OCI-LY1 (cell line): ENCODE measurements at regions not wholly inside any gene's neighbourhood (a gene's known extent, or its start where the extent isn't known, plus 50 kb on each side); places are given as distances from the start of the nearest gene placed in this dataset.

Source experiments
- H2AFZ ChIP-seq: fragments of 200-600 bp; sonication (generic), shearing (Covaris generic); 2 replicates; pipeline ENCODE4 v1.6.0; 2014; ENCODE audit warnings: antibody characterized with exemption, mild to moderate bottlenecking, low read length
- H3F3A ChIP-seq: fragments of 200-600 bp; sonication (generic), shearing (Covaris generic); 2 replicates; pipeline ENCODE4 v1.6.0; 2014; ENCODE audit warnings: mild to moderate bottlenecking, antibody characterized with exemption, low read length, moderate library complexity; ENCODE audit not compliant: insufficient read depth
- H3K27ac ChIP-seq: fragments of 200-600 bp; sonication (generic); 2 replicates; pipeline ENCODE4 v1.5.1; 2014; ENCODE audit warnings: low read length, mixed run types, mild to moderate bottlenecking, low read depth; ENCODE audit not compliant: poor library complexity, severe bottlenecking
- H3K27me3 ChIP-seq: fragments of 200-600 bp; sonication (generic); 2 replicates; pipeline ENCODE4 v1.6.0; 2014; ENCODE audit warnings: antibody characterized with exemption, mild to moderate bottlenecking, low read length, moderate library complexity; ENCODE audit not compliant: insufficient read depth
- H3K36me3 ChIP-seq: fragments of 200-600 bp; sonication (generic); 2 replicates; pipeline ENCODE4 v1.6.1; 2014; ENCODE audit warnings: mild to moderate bottlenecking, antibody characterized with exemption, low read length, moderate library complexity, mixed read lengths; ENCODE audit not compliant: insufficient read depth
- H3K4me1 ChIP-seq: fragments of 200-600 bp; sonication (generic); 2 replicates; pipeline ENCODE4 v1.5.1; 2014; ENCODE audit warnings: mild to moderate bottlenecking, low read length, moderate library complexity; ENCODE audit not compliant: insufficient read depth, severe bottlenecking
- H3K4me2 ChIP-seq: fragments of 200-600 bp; sonication (generic), shearing (Covaris generic); 2 replicates; pipeline ENCODE4 v1.6.1; 2014; ENCODE audit warnings: low read length
- H3K4me3 ChIP-seq: fragments of 200-600 bp; sonication (generic); 2 replicates; pipeline ENCODE4 v1.5.1; 2014; ENCODE audit warnings: low read length, low read depth, mild to moderate bottlenecking, mixed read lengths; ENCODE audit not compliant: poor library complexity, severe bottlenecking
- H3K79me2 ChIP-seq: fragments of 200-600 bp; shearing (Covaris generic); 2 replicates; pipeline ENCODE4 v1.6.1; 2016; ENCODE audit warnings: mixed run types, low read length, mixed read lengths; ENCODE audit not compliant: insufficient read depth
- H3K9ac ChIP-seq: fragments of 200-600 bp; sonication (generic), shearing (Covaris generic); 2 replicates; pipeline ENCODE4 v1.6.1; 2014; ENCODE audit warnings: mild to moderate bottlenecking, low read length, mixed read lengths
- H3K9me2 ChIP-seq: fragments of 200-600 bp; sonication (generic), shearing (Covaris generic); 2 replicates; pipeline ENCODE4 v1.6.1; 2014; ENCODE audit warnings: low read depth, mild to moderate bottlenecking, low read length, mixed read lengths
- H3K9me3 ChIP-seq: fragments of 200-600 bp; shearing (Covaris generic); 2 replicates; pipeline ENCODE4 v1.6.1; 2014; ENCODE audit warnings: low read length, mixed read lengths
- H4K20me1 ChIP-seq: fragments of 200-600 bp; sonication (generic), shearing (Covaris generic); 2 replicates; pipeline ENCODE4 v1.6.0; 2016; ENCODE audit warnings: mild to moderate bottlenecking, low read length; ENCODE audit not compliant: insufficient read depth
- EZH2 ChIP-seq: fragments of 200-600 bp; sonication (generic), shearing (Covaris generic); IDR thresholded peaks from 2 replicates; pipeline ENCODE4 v1.8.0; 2017; ENCODE audit warnings: borderline replicate concordance, mixed run types, mild to moderate bottlenecking, antibody characterized with exemption, low read length, moderate library complexity, mixed read lengths
- TF ChIP-seq, protein P1 (sequence below): fragments of 200-600 bp; sonication (generic), shearing (Covaris generic); IDR thresholded peaks from 2 replicates; pipeline ENCODE4 v1.5.1; 2017; ENCODE audit warnings: mild to moderate bottlenecking, antibody characterized with exemption, low read length, moderate library complexity, mixed read lengths

DNA sequence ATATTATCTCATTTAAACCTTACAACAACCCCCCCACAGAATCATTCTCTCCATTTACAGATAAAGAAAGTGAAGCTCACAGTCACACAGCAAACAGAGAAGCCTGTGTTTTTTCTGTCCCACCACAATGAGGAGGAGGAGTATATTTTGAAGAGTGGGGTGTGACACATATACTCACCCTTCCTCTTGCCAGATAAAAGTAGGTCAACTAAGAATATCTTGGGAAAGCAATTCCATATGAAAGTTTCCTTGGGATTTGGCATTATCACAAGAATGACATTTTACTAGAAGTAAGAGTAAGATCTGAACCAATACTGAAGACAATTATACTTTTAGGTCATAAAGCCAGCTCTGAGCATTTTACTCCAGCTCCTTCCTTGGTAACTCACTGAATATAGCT, 287.5 kb upstream of the HTR2A start:
- H3K9me3 ChIP-seq = no peaks in the 10 kb centered on the region
- no peak overlapping the region for H3K4me3 ChIP-seq
- no peaks in the 10 kb centered on the region for H4K20me1 ChIP-seq
- H3K9me2 ChIP-seq = no peaks in the 10 kb centered on the region
- H3K79me2 ChIP-seq = no peaks in the 10 kb centered on the region
- no peaks in the 10 kb centered on the region for H3K36me3 ChIP-seq
- no peak for TF ChIP-seq EZH2
- TF ChIP-seq, protein P1, sequence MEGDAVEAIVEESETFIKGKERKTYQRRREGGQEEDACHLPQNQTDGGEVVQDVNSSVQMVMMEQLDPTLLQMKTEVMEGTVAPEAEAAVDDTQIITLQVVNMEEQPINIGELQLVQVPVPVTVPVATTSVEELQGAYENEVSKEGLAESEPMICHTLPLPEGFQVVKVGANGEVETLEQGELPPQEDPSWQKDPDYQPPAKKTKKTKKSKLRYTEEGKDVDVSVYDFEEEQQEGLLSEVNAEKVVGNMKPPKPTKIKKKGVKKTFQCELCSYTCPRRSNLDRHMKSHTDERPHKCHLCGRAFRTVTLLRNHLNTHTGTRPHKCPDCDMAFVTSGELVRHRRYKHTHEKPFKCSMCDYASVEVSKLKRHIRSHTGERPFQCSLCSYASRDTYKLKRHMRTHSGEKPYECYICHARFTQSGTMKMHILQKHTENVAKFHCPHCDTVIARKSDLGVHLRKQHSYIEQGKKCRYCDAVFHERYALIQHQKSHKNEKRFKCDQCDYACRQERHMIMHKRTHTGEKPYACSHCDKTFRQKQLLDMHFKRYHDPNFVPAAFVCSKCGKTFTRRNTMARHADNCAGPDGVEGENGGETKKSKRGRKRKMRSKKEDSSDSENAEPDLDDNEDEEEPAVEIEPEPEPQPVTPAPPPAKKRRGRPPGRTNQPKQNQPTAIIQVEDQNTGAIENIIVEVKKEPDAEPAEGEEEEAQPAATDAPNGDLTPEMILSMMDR = no peak
- no peaks in the 10 kb centered on the region for H3K4me1 ChIP-seq
- H3K4me2 ChIP-seq = no peak overlapping the region
- no peak overlapping the region for H3K9ac ChIP-seq
- no peak overlapping the region for H2AFZ ChIP-seq
- H3K27me3 ChIP-seq = no peaks in the 10 kb centered on the region
- H3F3A ChIP-seq = no peaks in the 10 kb centered on the region
- H3K27ac ChIP-seq = no peak overlapping the region

DNA sequence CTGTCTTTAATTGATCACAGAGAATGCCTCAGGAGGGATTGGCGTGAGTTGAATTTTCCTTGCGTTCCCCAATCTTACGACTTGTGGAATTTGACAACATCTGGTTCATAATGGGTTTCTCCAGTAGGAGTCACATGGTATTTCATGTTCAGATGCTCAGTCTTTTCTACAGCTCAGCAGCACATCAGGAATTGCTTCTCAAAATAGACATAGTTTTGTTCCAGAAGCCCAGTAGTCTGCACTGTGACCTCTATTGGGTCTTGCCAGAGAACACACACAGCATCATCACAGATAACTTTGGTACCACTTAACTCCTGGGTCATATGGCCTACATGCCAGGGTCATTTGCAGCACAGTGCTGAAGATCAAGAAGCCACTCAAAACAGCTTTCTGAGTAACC, 282.5 kb upstream of the HTR2A start:
- Histone ChIP-seq H3K4me2 (no peak overlapping the region), H3K4me3 (no peak overlapping the region), H3K9me2 (no peaks in the 10 kb centered on the region), H3K9ac (no peak overlapping the region), H3F3A (no peaks in the 10 kb centered on the region), H3K9me3 (no peaks in the 10 kb centered on the region), H3K79me2 (no peaks in the 10 kb centered on the region), H3K36me3 (no peaks in the 10 kb centered on the region), H2AFZ (no peak overlapping the region), H4K20me1 (no peaks in the 10 kb centered on the region), H3K27me3 (no peaks in the 10 kb centered on the region), H3K4me1 (no peaks in the 10 kb centered on the region), H3K27ac (no peak overlapping the region)
- TF ChIP-seq, protein P1 = no peak
- no peak for TF ChIP-seq EZH2

DNA sequence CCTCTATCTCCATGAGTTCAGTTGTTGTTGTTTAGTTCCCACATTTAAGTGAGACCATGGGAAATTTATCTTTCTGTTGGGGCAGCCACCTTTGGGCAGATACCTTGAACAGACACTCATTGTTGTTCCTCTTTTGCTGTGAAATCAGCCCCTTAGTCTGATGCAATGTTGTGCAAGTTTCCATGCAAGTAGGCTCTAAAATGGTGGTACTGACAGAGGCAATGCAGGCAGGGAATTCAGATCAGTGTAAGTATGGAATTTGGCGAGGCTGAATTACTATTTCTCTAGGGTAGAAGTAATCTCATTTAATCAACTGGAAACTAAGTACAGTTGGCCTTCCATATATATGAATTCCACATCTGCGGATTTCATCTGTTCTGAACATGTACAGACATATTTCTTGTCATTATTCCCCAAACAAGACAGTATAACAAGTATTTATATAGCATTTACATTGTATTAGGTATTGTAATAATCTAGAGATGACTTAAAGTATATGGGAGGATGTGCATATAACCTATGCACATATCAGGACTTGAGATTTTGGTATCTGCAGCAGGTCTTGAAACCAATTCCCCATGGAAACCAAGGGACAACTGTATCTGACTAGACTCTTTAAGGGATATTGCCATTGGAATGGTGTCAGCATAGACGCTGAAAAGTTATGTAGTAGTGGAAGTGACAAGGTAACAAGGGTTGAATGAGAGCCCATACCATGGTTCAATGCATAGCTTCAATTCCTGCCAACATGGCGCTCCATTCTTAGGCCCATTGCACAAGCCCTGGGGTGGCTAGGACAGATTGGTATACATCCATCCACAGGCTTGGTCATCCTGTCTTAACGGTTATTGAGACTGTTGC, 281.5 kb upstream of the HTR2A start:
- Histone ChIP-seq H3K27ac (no peak overlapping the region), H3K9me2 (no peaks in the 10 kb centered on the region), H3K4me3 (no peak overlapping the region), H4K20me1 (no peaks in the 10 kb centered on the region), H3K27me3 (no peaks in the 10 kb centered on the region), H2AFZ (no peak overlapping the region), H3F3A (no peaks in the 10 kb centered on the region), H3K36me3 (no peaks in the 10 kb centered on the region), H3K4me2 (no peak overlapping the region), H3K4me1 (no peaks in the 10 kb centered on the region), H3K9ac (no peak overlapping the region), H3K79me2 (no peaks in the 10 kb centered on the region), H3K9me3 (no peaks in the 10 kb centered on the region)
- no peak for TF ChIP-seq EZH2
- TF ChIP-seq, protein P1 = no peak
